ENCODE measurements at regions not wholly inside any gene's neighbourhood (a gene's known extent, or its start where the extent isn't known, plus 50 kb on each side); places are given as distances from the start of the nearest gene placed in this dataset.
"Not testable (repeated sequence)": the region's sequence is repeated elsewhere in the genome, so short reads cannot be mapped to it uniquely, and the experiment has no call there.

GRCh38 chr3:166263460-166263859 lies 426.2 kb upstream of the BCHE start:
- no peaks in the 10 kb centered on the region for H3K36me3 ChIP-seq (ENCODE audit: control insufficient read depth in 2 of 3, insufficient read depth in 3 of 3, low read length in 3 of 3)
- H3K4me3 ChIP-seq (ENCODE audit: low read length in 3 of 3): no peak overlapping the region
- no peak for TF ChIP-seq CTCF (IDR thresholded peaks at IDR 0.05; ENCODE audit: borderline replicate concordance, extremely low read depth, insufficient read depth)
- no peaks in the 10 kb centered on the region for H3K9me3 ChIP-seq (ENCODE audit: control insufficient read depth in 2 of 3, insufficient read depth in 1 of 3, low read length in 3 of 3)
- H3K9ac ChIP-seq (ENCODE audit: low read length in 3 of 3): no peak overlapping the region
- no peaks in the 10 kb centered on the region for H3K27me3 ChIP-seq (ENCODE audit: control insufficient read depth, insufficient read depth, low read length)
- no peaks in the 10 kb centered on the region for H3K4me1 ChIP-seq (ENCODE audit: control insufficient read depth in 2 of 3, insufficient read depth in 2 of 3, low read depth in 1 of 3, low read length in 3 of 3)
- DNase-seq: no peak
- intact Hi-C loops (cut with DNase I): no loop called here
- FAIRE-seq: no peak
- no peak overlapping the region for H3K27ac ChIP-seq (ENCODE audit: low read depth in 2 of 2, low read length in 2 of 2)

GRCh38 chr3:166258293-166258850 lies 421.1 kb upstream of the BCHE start:
- FAIRE-seq; H3K4me1 ChIP-seq (ENCODE audit: control insufficient read depth in 2 of 3, insufficient read depth in 2 of 3, low read depth in 1 of 3, low read length in 3 of 3); H3K9me3 ChIP-seq (ENCODE audit: control insufficient read depth in 2 of 3, insufficient read depth in 1 of 3, low read length in 3 of 3); H3K36me3 ChIP-seq (ENCODE audit: control insufficient read depth in 2 of 3, insufficient read depth in 3 of 3, low read length in 3 of 3); H3K27ac ChIP-seq (ENCODE audit: low read depth in 2 of 2, low read length in 2 of 2); intact Hi-C loops (cut with DNase I); H3K27me3 ChIP-seq (ENCODE audit: control insufficient read depth, insufficient read depth, low read length); H3K9ac ChIP-seq (ENCODE audit: low read length in 3 of 3); H3K4me3 ChIP-seq (ENCODE audit: low read length in 3 of 3): not testable (repeated sequence)
- peak in 1 of 5 donors; percentile 46 for DNase-seq

GRCh38 chr3:166257715-166258114 lies 420.5 kb upstream of the BCHE start:
- Histone ChIP-seq H3K9ac (ENCODE audit: low read length in 3 of 3) (no peak overlapping the region), H3K27me3 (ENCODE audit: control insufficient read depth, insufficient read depth, low read length) (no peaks in the 10 kb centered on the region), H3K4me3 (ENCODE audit: low read length in 3 of 3) (no peak overlapping the region), H3K36me3 (ENCODE audit: control insufficient read depth in 2 of 3, insufficient read depth in 3 of 3, low read length in 3 of 3) (no peaks in the 10 kb centered on the region), H3K27ac (ENCODE audit: low read depth in 2 of 2, low read length in 2 of 2) (no peak overlapping the region), H3K9me3 (ENCODE audit: control insufficient read depth in 2 of 3, insufficient read depth in 1 of 3, low read length in 3 of 3) (no peaks in the 10 kb centered on the region), H3K4me1 (ENCODE audit: control insufficient read depth in 2 of 3, insufficient read depth in 2 of 3, low read depth in 1 of 3, low read length in 3 of 3) (no peaks in the 10 kb centered on the region)
- intact Hi-C loops (cut with DNase I): no loop called here
- FAIRE-seq (no peak), DNase-seq (no peak)
- TF ChIP-seq CTCF (IDR thresholded peaks at IDR 0.05; ENCODE audit: borderline replicate concordance, extremely low read depth, insufficient read depth): no peak

GRCh38 chr3:166248784-166249183 lies 411.6 kb upstream of the BCHE start:
- intact Hi-C loops (cut with DNase I): no loop called here
- DNase-seq (no peak), FAIRE-seq (no peak)
- H3K4me3 ChIP-seq (ENCODE audit: low read length in 3 of 3): no peak overlapping the region
- H3K4me1 ChIP-seq (ENCODE audit: control insufficient read depth in 2 of 3, insufficient read depth in 2 of 3, low read depth in 1 of 3, low read length in 3 of 3): no peaks in the 10 kb centered on the region
- TF ChIP-seq CTCF (IDR thresholded peaks at IDR 0.05; ENCODE audit: borderline replicate concordance, extremely low read depth, insufficient read depth): no peak
- no peak overlapping the region for H3K27ac ChIP-seq (ENCODE audit: low read depth in 2 of 2, low read length in 2 of 2)
- no peaks in the 10 kb centered on the region for H3K27me3 ChIP-seq (ENCODE audit: control insufficient read depth, insufficient read depth, low read length)
- H3K9ac ChIP-seq (ENCODE audit: low read length in 3 of 3): no peak overlapping the region
- H3K9me3 ChIP-seq (ENCODE audit: control insufficient read depth in 2 of 3, insufficient read depth in 1 of 3, low read length in 3 of 3): no peaks in the 10 kb centered on the region
- no peaks in the 10 kb centered on the region for H3K36me3 ChIP-seq (ENCODE audit: control insufficient read depth in 2 of 3, insufficient read depth in 3 of 3, low read length in 3 of 3)
